ENCODE measurements at regions not wholly inside any gene's neighbourhood (a gene's known extent, or its start where the extent isn't known, plus 50 kb on each side); places are given as distances from the start of the nearest gene placed in this dataset.

DNA sequence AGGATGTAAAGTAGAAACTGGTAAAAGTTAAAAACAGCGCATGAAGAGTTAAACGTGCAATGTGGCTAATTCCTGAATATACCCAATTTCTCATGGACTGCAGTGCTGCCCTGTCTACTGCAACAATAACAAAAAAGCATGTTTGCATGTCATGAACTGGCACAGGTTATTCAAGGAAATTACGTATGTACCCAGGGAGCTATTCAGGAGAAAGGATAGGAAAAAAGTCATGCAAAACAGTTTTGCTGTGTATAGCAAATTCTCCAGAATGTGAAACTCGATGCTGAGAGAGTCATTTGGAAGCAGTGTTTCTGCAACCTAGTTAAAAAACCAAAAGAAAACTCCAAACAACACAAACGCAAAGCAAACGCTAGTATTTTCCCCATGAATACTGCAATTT lies 381.5 kb upstream of the PRKX start:
- no peak overlapping the region for H3K4me3 ChIP-seq (ENCODE audit: low read depth, low read length)
- DNase-seq, result no peak
- TF ChIP-seq, protein P1, sequence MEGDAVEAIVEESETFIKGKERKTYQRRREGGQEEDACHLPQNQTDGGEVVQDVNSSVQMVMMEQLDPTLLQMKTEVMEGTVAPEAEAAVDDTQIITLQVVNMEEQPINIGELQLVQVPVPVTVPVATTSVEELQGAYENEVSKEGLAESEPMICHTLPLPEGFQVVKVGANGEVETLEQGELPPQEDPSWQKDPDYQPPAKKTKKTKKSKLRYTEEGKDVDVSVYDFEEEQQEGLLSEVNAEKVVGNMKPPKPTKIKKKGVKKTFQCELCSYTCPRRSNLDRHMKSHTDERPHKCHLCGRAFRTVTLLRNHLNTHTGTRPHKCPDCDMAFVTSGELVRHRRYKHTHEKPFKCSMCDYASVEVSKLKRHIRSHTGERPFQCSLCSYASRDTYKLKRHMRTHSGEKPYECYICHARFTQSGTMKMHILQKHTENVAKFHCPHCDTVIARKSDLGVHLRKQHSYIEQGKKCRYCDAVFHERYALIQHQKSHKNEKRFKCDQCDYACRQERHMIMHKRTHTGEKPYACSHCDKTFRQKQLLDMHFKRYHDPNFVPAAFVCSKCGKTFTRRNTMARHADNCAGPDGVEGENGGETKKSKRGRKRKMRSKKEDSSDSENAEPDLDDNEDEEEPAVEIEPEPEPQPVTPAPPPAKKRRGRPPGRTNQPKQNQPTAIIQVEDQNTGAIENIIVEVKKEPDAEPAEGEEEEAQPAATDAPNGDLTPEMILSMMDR (IDR thresholded peaks at IDR 0.05; ENCODE audit: low read depth, low read length), result no peak
- H3K27me3 ChIP-seq, result no peaks in the 10 kb centered on the region
- H3K36me3 ChIP-seq, result no peaks in the 10 kb centered on the region
- H3K9me3 ChIP-seq, result no peaks in the 10 kb centered on the region
- H3K4me1 ChIP-seq, result no peaks in the 10 kb centered on the region

DNA sequence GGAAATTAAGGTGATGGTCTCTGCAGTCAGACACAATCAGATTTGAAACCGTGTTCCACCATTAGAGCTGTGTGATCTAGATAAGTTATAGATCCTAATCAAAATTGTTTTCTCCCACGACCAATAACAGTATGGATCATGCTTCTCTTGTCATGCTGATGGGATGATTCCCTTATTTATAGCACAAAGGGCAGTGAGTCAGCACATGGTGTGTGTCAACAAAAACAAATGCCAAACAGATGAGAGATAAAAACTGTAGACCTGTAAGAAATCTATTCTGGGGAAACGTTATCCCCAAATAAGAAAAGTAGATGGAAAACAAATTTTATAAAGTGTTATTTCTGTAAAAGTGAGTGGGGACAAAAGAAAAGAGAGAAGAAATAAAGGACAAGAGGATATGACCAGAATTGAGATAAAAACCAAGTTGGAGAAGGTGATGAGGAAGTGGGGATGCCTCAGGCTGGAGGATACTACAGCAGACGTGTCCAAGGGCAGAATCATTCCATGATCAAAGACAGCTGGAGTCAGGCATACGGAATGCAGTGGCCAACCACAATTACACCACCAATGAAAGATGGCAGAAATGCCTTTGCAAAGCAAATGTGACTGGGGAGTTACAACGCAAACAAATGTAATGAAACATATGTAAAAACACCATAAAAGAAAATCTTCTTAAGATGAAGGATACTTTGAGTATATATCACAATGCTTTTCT lies 377.8 kb upstream of the PRKX start:
- Histone ChIP-seq H3K9me3 (no peaks in the 10 kb centered on the region), H3K4me1 (no peaks in the 10 kb centered on the region), H3K36me3 (no peaks in the 10 kb centered on the region), H3K27me3 (no peaks in the 10 kb centered on the region), H3K4me3 (ENCODE audit: low read depth, low read length) (no peak overlapping the region)
- TF ChIP-seq, protein P1 (IDR thresholded peaks at IDR 0.05; ENCODE audit: low read depth, low read length), result no peak
- DNase-seq, result no peak

DNA sequence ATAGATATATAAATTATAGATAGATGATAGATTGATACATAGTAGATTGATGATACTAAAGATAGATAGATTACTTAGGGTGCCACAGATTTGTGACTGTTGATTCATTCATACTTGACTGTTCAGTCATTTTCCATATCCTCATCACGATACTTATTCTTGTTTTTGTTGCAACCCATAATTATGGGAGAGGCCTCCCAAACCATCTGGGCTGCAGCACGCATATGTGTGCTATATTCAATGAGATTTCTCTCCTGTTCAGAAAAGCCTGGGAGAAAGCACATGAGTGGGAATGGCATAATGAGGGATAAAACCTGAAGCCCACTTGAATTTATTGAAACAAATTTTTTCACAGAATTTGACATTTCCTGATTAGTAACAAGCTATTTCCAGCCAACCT lies 346.4 kb upstream of the PRKX start:
- Histone ChIP-seq H3K27me3 (no peaks in the 10 kb centered on the region), H3K4me3 (ENCODE audit: low read depth, low read length) (no peak overlapping the region), H3K9me3 (no peaks in the 10 kb centered on the region), H3K4me1 (no peaks in the 10 kb centered on the region), H3K36me3 (no peaks in the 10 kb centered on the region)
- DNase-seq, result no peak
- TF ChIP-seq, protein P1 (IDR thresholded peaks at IDR 0.05; ENCODE audit: low read depth, low read length), result no peak

DNA sequence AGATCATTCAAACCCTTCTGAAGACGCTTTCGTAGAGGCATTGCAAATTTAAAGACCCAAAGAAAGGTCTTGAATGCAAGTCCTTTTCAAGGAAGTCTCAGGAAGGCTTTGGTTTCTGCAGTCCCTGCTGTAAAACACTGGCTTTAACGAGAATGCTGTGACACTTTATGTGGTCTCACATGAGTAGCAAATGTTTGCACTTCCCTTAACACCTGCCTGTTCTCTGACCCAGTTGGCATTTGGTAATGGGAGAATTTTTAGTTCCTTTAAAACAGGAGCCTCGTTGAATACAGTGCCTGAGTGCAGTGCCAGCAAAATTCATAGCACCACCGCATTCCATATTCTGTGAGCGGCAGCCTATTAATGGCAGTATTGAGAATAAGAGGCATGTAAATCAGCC lies 330.5 kb upstream of the PRKX start:
- no peaks in the 10 kb centered on the region for H3K4me1 ChIP-seq
- DNase-seq, result no peak

DNA sequence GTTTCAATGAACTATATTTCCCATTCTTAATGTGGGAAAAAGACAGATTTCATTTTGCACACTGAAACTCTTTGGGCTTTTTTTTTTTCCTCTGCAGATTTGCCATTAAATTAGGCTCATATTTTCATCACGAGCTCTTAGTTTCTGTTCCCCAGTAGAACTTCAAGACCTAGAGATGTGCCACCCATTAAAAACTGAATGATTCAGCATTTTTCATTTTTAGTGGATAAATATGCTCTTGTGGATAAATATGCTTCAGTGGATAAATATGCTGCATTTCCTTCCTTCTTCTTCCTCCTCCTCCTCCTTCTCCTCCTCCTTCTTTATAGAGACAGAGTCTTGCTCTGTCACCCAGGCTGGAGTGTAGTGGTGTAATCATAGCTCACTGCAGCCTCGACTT lies 322.4 kb upstream of the PRKX start:
- Histone ChIP-seq H3K9me3 (no peaks in the 10 kb centered on the region), H3K4me3 (ENCODE audit: low read depth, low read length) (no peak overlapping the region), H3K4me1 (no peaks in the 10 kb centered on the region), H3K36me3 (no peaks in the 10 kb centered on the region), H3K27me3 (no peaks in the 10 kb centered on the region)
- TF ChIP-seq, protein P1 (IDR thresholded peaks at IDR 0.05; ENCODE audit: low read depth, low read length), result no peak
- DNase-seq, result no peak

More for the DNA sequence above, 330.5 kb upstream of the PRKX start:
- TF ChIP-seq, protein P1 (IDR thresholded peaks at IDR 0.05; ENCODE audit: low read depth, low read length), result no peak
- no peaks in the 10 kb centered on the region for H3K9me3 ChIP-seq
- H3K36me3 ChIP-seq, result no peaks in the 10 kb centered on the region
- no peak overlapping the region for H3K4me3 ChIP-seq (ENCODE audit: low read depth, low read length)
- H3K27me3 ChIP-seq, result no peaks in the 10 kb centered on the region

DNA sequence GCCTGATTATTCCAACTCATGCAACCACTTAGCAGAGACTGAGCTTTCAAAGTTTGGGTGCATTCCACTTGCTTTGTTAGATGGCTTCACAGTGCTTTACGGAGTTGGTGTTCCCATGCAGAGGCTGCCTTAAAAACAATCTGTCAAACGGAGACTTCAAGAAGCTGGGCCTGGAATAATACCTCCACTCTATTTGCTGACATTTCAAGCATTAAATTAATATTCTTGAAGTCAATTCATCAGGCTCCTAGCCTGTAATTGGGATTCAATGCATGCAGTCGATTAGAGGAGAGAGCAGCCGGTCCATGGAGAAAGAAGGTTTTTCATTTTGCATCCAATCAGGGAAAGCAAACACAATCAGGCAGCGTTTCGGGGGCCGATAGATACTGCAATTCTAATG lies 314.7 kb upstream of the PRKX start:
- Histone ChIP-seq H3K9me3 (no peaks in the 10 kb centered on the region), H3K4me1 (no peaks in the 10 kb centered on the region), H3K36me3 (no peaks in the 10 kb centered on the region), H3K4me3 (ENCODE audit: low read depth, low read length) (no peak overlapping the region), H3K27me3 (no peaks in the 10 kb centered on the region)
- TF ChIP-seq, protein P1 (IDR thresholded peaks at IDR 0.05; ENCODE audit: low read depth, low read length), result no peak
- DNase-seq, result no peak

All from BE2C (cell line).